K562 (cell line): ENCODE measurements at regions not wholly inside any gene's neighbourhood (a gene's known extent, or its start where the extent isn't known, plus 50 kb on each side); places are given as distances from the start of the nearest gene placed in this dataset.

Experiments used
- DPF2 ChIP-seq: fragments of 450-650 bp; IDR thresholded peaks from 2 replicates; pipeline ENCODE4 v1.6.1; 2016
- EZH2 ChIP-seq: IDR thresholded peaks from 2 replicates; pipeline ENCODE4 v1.6.1; 2012; ENCODE audit warnings: low read depth, mild to moderate bottlenecking, inconsistent platforms, low read length, borderline replicate concordance
- FOXP1 ChIP-seq: sonication (generic); formaldehyde crosslinking; IDR thresholded peaks from 2 replicates; pipeline ENCODE4 v1.8.0; 2022; ENCODE audit warnings: mild to moderate bottlenecking, missing genetic modification reagents
- JUND ChIP-seq, 2 experiments: IDR thresholded peaks; 2 replicates in 1 of 2; 3 replicates in 1 of 2; pipeline ENCODE4 v1.6.1; 2011; ENCODE audit warnings: borderline replicate concordance in 2 of 2, low read depth in 2 of 2, low read length in 2 of 2, improper control_type of control experiment in 1 of 2, missing biosample characterization in 1 of 2, missing genetic modification characterization in 1 of 2, missing genetic modification reagents in 1 of 2
- NFE2L1 ChIP-seq: fragments of 450-650 bp; IDR thresholded peaks from 2 replicates; pipeline ENCODE4 v1.6.1; 2016; ENCODE audit warnings: missing genetic modification characterization, low read depth, mild to moderate bottlenecking, missing compliant biosample characterization, moderate library complexity, borderline replicate concordance
- POLR2AphosphoS2 ChIP-seq: IDR thresholded peaks from 2 replicates; pipeline ENCODE4 v1.6.1; 2012; ENCODE audit warnings: low read length, improper control_type of control experiment
- POLR2AphosphoS5 ChIP-seq: IDR thresholded peaks from 2 replicates; pipeline ENCODE4 v1.6.1; 2011; ENCODE audit warnings: mild to moderate bottlenecking, low read depth, low read length, moderate library complexity; ENCODE audit not compliant: control insufficient read depth, insufficient read depth
- ZNF384 ChIP-seq: IDR thresholded peaks from 2 replicates; pipeline ENCODE4 v1.6.1; 2012; ENCODE audit warnings: low read depth, low read length, improper control_type of control experiment
- ZNF699 ChIP-seq: fragments of 250-450 bp; sonication (Bioruptor Pico); IDR thresholded peaks from 2 replicates; pipeline ENCODE4 v1.8.0; 2021; ENCODE audit warnings: mild to moderate bottlenecking, moderate library complexity; ENCODE audit not compliant: insufficient replicate concordance
- ZNF830 ChIP-seq: fragments of 250-450 bp; sonication (Bioruptor Pico); IDR thresholded peaks from 2 replicates; pipeline ENCODE4 v1.5.0; 2021; ENCODE audit warnings: mild to moderate bottlenecking
- TF ChIP-seq, protein P1 (sequence below), 3 experiments: IDR thresholded peaks in 2 of 3; conservative IDR thresholded peaks in 1 of 3; 2 replicates each; pipeline ENCODE4 v1.5.1; 2011 to 2012; ENCODE audit warnings: low read length in 3 of 3, mild to moderate bottlenecking in 3 of 3, control low read depth in 2 of 3, improper control_type of control experiment in 1 of 3, inconsistent platforms in 1 of 3, low read depth in 1 of 3, mixed read lengths in 1 of 3, moderate library complexity in 1 of 3; ENCODE audit not compliant: insufficient read depth in 2 of 3
- TF ChIP-seq, protein P2 (sequence below): fragments of 450-650 bp; IDR thresholded peaks from 2 replicates; pipeline ENCODE4 v1.6.1; 2016; ENCODE audit warnings: borderline replicate concordance
- TF ChIP-seq, protein P3 (sequence below): fragments of 150-350 bp; conservative IDR thresholded peaks from 2 replicates; pipeline ENCODE4 v1.6.1; 2014; ENCODE audit warnings: low read length

DNA sequence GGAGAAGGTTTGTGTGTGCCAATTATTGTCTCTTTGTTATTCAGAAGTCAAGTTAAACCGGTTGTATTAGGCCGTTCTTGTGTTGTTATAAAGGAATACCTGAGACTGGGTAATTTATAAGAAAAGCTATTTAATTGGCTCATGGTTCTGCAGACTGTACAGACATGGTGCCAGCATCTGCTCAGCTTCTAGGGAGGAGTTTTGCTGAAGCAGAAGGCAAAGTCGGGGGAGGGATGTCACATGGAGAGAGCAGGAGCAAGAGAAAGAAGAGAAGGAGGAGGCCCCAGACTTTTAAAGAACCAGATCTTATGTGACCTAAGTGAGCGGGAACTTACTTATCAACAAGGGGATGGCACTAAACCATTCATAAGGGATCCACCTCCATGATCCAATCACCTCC, 349.3 kb upstream of the PCDH18 start:
- TF ChIP-seq JUND (IDR thresholded peaks at IDR 0.05; ENCODE audit: borderline replicate concordance, low read depth, low read length) (no peak), JUND (tag; IDR thresholded peaks at IDR 0.05; ENCODE audit: borderline replicate concordance, low read depth, low read length) (no peak), DPF2 (no peak), ZNF384 (no peak), NFE2L1 (tag) (no peak), EZH2 (no peak), POLR2AphosphoS5 (no peak), POLR2AphosphoS2 (no peak), ZNF830 (CRISPR knock-in tag) (no peak), ZNF699 (no peak), FOXP1 (CRISPR knock-in tag) (no peak)
- TF ChIP-seq, protein P1, sequence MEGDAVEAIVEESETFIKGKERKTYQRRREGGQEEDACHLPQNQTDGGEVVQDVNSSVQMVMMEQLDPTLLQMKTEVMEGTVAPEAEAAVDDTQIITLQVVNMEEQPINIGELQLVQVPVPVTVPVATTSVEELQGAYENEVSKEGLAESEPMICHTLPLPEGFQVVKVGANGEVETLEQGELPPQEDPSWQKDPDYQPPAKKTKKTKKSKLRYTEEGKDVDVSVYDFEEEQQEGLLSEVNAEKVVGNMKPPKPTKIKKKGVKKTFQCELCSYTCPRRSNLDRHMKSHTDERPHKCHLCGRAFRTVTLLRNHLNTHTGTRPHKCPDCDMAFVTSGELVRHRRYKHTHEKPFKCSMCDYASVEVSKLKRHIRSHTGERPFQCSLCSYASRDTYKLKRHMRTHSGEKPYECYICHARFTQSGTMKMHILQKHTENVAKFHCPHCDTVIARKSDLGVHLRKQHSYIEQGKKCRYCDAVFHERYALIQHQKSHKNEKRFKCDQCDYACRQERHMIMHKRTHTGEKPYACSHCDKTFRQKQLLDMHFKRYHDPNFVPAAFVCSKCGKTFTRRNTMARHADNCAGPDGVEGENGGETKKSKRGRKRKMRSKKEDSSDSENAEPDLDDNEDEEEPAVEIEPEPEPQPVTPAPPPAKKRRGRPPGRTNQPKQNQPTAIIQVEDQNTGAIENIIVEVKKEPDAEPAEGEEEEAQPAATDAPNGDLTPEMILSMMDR (IDR thresholded peaks at IDR 0.05 in 2 of 3, conservative IDR thresholded peaks at IDR 0.05 in 1 of 3; ENCODE audit: insufficient read depth in 2 of 3, low read depth in 1 of 3, low read length in 3 of 3): no peak
- TF ChIP-seq, protein P2, sequence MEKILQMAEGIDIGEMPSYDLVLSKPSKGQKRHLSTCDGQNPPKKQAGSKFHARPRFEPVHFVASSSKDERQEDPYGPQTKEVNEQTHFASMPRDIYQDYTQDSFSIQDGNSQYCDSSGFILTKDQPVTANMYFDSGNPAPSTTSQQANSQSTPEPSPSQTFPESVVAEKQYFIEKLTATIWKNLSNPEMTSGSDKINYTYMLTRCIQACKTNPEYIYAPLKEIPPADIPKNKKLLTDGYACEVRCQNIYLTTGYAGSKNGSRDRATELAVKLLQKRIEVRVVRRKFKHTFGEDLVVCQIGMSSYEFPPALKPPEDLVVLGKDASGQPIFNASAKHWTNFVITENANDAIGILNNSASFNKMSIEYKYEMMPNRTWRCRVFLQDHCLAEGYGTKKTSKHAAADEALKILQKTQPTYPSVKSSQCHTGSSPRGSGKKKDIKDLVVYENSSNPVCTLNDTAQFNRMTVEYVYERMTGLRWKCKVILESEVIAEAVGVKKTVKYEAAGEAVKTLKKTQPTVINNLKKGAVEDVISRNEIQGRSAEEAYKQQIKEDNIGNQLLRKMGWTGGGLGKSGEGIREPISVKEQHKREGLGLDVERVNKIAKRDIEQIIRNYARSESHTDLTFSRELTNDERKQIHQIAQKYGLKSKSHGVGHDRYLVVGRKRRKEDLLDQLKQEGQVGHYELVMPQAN: no peak
- TF ChIP-seq, protein P3, sequence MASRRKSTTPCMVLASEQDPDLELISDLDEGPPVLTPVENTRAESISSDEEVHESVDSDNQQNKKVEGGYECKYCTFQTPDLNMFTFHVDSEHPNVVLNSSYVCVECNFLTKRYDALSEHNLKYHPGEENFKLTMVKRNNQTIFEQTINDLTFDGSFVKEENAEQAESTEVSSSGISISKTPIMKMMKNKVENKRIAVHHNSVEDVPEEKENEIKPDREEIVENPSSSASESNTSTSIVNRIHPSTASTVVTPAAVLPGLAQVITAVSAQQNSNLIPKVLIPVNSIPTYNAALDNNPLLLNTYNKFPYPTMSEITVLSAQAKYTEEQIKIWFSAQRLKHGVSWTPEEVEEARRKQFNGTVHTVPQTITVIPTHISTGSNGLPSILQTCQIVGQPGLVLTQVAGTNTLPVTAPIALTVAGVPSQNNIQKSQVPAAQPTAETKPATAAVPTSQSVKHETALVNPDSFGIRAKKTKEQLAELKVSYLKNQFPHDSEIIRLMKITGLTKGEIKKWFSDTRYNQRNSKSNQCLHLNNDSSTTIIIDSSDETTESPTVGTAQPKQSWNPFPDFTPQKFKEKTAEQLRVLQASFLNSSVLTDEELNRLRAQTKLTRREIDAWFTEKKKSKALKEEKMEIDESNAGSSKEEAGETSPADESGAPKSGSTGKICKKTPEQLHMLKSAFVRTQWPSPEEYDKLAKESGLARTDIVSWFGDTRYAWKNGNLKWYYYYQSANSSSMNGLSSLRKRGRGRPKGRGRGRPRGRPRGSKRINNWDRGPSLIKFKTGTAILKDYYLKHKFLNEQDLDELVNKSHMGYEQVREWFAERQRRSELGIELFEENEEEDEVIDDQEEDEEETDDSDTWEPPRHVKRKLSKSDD: no peak
